Panc1 (cell line): ENCODE measurements at regions not wholly inside any gene's neighbourhood (a gene's known extent, or its start where the extent isn't known, plus 50 kb on each side); places are given as distances from the start of the nearest gene placed in this dataset.

Source experiments
- ATAC-seq: fragments of 200-7000 bp; cut with Tn5 transposase; 2 replicates; pipeline ENCODE4 v1.9.1; 2020; ENCODE audit warnings: mild to moderate bottlenecking, moderate library complexity
- BruUV-seq: library from RNA; stranded (reverse); fragments of 400-500 nt; replicated peaks from 2 replicates; lab custom pipeline; 2021; lab: Mats Ljungman, UMichigan
- CTCF ChIA-PET: fragments of 300-600 bp; sonication (Branson Sonifier 250); formaldehyde crosslinking; loops from one replicate; lab custom pipeline; 2022; ENCODE audit warnings: antibody characterized with exemption; lab: Charles Lee
- POLR2A ChIA-PET: fragments of 300-600 bp; sonication (Branson Sonifier 250); formaldehyde crosslinking; loops from one replicate; lab custom pipeline; 2022; ENCODE audit warnings: antibody characterized with exemption; lab: Charles Lee
- DNase-seq: peaks from one replicate; pipeline ENCODE4 v3.0.0-alpha.2; 2010; ENCODE audit warnings: low read depth, low spot score
- H3K27ac ChIP-seq: 2 replicates; pipeline ENCODE4 v1.5.1; 2011; ENCODE audit warnings: mild to moderate bottlenecking, low read length, inconsistent platforms
- H3K27me3 ChIP-seq: fragments of 200-500 bp; sonication (Bioruptor generic); 2 replicates; pipeline ENCODE4 v1.6.0; 2014; ENCODE audit warnings: low read length, inconsistent platforms; ENCODE audit not compliant: control insufficient read depth, insufficient read depth
- H3K36me3 ChIP-seq: fragments of 200-500 bp; sonication (Bioruptor generic); 2 replicates; pipeline ENCODE4 v1.5.1; 2014; ENCODE audit warnings: inconsistent platforms, mild to moderate bottlenecking, low read length, moderate library complexity; ENCODE audit not compliant: control insufficient read depth, insufficient read depth
- H3K4me1 ChIP-seq: 2 replicates; pipeline ENCODE4 v1.5.1; 2011; ENCODE audit warnings: inconsistent platforms, mild to moderate bottlenecking, low read length, moderate library complexity; ENCODE audit not compliant: control insufficient read depth, insufficient read depth
- H3K4me3 ChIP-seq, 2 experiments: 2 replicates each; pipeline ENCODE4 v1.5.1; 2011 to 2012; ENCODE audit warnings: low read depth in 2 of 2, low read length in 2 of 2, mild to moderate bottlenecking in 2 of 2, inconsistent platforms in 1 of 2, moderate library complexity in 1 of 2
- H3K9me3 ChIP-seq: fragments of 200-500 bp; sonication (Bioruptor generic); 2 replicates; pipeline ENCODE4 v1.5.1; 2014; ENCODE audit warnings: low read depth, mild to moderate bottlenecking, inconsistent platforms, low read length, moderate library complexity; ENCODE audit not compliant: control insufficient read depth, insufficient read depth
- POLR2AphosphoS5 ChIP-seq: IDR thresholded peaks from 2 replicates; pipeline ENCODE4 v1.6.1; 2012; ENCODE audit warnings: mild to moderate bottlenecking, low read depth, low read length, moderate library complexity
- SIN3A ChIP-seq: IDR thresholded peaks from 2 replicates; pipeline ENCODE4 v1.6.1; 2012; ENCODE audit warnings: low read depth, mild to moderate bottlenecking, low read length, moderate library complexity, borderline replicate concordance; ENCODE audit not compliant: insufficient read depth
- TCF7L2 ChIP-seq: IDR thresholded peaks from 2 replicates; pipeline ENCODE4 v1.6.1; 2011; ENCODE audit warnings: mild to moderate bottlenecking, low read depth, low read length, inconsistent platforms
- in situ Hi-C: cut with HindIII; loops from 2 replicates; pipeline ENCODE4 v1.10.0; 2016; ENCODE audit warnings: low sequenced_read_pairs, low pct_unique_long_range_greater_than_20kb
- intact Hi-C: fragments of 100-400 bp; cut with micrococcal nuclease; formaldehyde crosslinking; loops from one replicate; pipeline ENCODE4 v1.10.0; 2022; ENCODE audit not compliant: unreplicated experiment
- TF ChIP-seq, protein P1 (sequence below): fragments of 450-650 bp; IDR thresholded peaks from 2 replicates; pipeline ENCODE4 v1.5.1; 2017; ENCODE audit warnings: mild to moderate bottlenecking
- TF ChIP-seq, protein P2 (sequence below), 2 experiments: IDR thresholded peaks; 2 replicates each; pipeline ENCODE4 v1.6.1; 2011 to 2012; ENCODE audit warnings: low read depth in 2 of 2, control low read depth in 1 of 2, low read length in 1 of 2, mild to moderate bottlenecking in 1 of 2, moderate library complexity in 1 of 2; ENCODE audit not compliant: insufficient read depth in 1 of 2

DNA sequence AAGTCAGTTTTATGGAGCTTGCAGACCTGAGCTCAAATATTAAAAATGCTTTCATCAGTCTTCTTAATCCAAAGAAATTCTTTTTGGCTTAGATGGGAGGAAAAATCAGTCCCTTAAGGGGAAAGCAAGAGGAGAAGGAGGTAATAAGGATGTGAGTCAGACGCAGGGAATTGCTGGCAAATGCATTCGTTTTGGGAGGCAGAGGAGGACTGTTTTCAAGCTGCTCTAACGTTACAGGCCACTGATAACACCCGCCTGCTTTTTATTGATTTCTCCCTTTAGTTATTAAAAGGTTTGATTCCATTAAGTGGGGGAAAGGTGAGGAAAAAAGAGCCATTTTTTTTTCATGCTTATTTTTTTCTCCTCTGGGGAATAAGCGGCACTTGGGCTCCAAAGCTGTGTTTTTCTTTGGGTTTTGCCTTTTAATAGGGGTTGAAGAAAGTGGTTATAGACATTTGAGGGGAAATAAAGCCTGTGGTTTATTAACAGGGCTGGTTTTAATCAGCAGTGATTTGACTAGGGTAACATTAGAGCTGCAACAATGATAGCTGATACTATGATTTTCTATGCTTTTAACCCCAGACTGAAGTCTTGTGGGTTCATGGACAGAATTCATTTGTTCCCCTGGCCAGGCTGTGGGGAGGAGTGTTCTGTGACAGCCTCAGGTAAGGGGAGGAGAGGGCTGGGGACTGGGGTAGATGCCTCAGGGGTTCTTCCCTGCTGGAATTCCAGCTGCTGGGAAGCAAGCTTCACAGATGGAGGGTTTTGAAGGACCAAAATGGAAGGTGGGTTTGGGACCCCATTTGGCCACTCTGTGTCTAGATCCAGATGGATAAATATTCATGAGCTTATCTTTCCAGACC, 225.2 kb downstream of the GAS1 start:
- in situ Hi-C loops = no loop called here
- intact Hi-C loops = no loop called here
- no peaks in the 10 kb centered on the region for H3K36me3 ChIP-seq
- POLR2A ChIA-PET = no interaction called here
- no TSS peak for BruUV-seq
- ATAC-seq (no peak), DNase-seq (no peak)
- CTCF ChIA-PET = no interaction called here
- no peak overlapping the region for H3K27ac ChIP-seq
- no peaks in the 10 kb centered on the region for H3K9me3 ChIP-seq
- TF ChIP-seq POLR2AphosphoS5 = no peak
- TF ChIP-seq, protein P1, sequence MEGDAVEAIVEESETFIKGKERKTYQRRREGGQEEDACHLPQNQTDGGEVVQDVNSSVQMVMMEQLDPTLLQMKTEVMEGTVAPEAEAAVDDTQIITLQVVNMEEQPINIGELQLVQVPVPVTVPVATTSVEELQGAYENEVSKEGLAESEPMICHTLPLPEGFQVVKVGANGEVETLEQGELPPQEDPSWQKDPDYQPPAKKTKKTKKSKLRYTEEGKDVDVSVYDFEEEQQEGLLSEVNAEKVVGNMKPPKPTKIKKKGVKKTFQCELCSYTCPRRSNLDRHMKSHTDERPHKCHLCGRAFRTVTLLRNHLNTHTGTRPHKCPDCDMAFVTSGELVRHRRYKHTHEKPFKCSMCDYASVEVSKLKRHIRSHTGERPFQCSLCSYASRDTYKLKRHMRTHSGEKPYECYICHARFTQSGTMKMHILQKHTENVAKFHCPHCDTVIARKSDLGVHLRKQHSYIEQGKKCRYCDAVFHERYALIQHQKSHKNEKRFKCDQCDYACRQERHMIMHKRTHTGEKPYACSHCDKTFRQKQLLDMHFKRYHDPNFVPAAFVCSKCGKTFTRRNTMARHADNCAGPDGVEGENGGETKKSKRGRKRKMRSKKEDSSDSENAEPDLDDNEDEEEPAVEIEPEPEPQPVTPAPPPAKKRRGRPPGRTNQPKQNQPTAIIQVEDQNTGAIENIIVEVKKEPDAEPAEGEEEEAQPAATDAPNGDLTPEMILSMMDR = no peak
- TF ChIP-seq, protein P2, sequence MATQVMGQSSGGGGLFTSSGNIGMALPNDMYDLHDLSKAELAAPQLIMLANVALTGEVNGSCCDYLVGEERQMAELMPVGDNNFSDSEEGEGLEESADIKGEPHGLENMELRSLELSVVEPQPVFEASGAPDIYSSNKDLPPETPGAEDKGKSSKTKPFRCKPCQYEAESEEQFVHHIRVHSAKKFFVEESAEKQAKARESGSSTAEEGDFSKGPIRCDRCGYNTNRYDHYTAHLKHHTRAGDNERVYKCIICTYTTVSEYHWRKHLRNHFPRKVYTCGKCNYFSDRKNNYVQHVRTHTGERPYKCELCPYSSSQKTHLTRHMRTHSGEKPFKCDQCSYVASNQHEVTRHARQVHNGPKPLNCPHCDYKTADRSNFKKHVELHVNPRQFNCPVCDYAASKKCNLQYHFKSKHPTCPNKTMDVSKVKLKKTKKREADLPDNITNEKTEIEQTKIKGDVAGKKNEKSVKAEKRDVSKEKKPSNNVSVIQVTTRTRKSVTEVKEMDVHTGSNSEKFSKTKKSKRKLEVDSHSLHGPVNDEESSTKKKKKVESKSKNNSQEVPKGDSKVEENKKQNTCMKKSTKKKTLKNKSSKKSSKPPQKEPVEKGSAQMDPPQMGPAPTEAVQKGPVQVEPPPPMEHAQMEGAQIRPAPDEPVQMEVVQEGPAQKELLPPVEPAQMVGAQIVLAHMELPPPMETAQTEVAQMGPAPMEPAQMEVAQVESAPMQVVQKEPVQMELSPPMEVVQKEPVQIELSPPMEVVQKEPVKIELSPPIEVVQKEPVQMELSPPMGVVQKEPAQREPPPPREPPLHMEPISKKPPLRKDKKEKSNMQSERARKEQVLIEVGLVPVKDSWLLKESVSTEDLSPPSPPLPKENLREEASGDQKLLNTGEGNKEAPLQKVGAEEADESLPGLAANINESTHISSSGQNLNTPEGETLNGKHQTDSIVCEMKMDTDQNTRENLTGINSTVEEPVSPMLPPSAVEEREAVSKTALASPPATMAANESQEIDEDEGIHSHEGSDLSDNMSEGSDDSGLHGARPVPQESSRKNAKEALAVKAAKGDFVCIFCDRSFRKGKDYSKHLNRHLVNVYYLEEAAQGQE (IDR thresholded peaks at IDR 0.05; ENCODE audit: insufficient read depth in 1 of 2, low read depth in 2 of 2, low read length in 1 of 2) = no peak
- no peak for TF ChIP-seq SIN3A
- TF ChIP-seq TCF7L2 = no peak
- H3K27me3 ChIP-seq = no peaks in the 10 kb centered on the region
- no peak overlapping the region for H3K4me3 ChIP-seq
- no peaks in the 10 kb centered on the region for H3K4me1 ChIP-seq

DNA sequence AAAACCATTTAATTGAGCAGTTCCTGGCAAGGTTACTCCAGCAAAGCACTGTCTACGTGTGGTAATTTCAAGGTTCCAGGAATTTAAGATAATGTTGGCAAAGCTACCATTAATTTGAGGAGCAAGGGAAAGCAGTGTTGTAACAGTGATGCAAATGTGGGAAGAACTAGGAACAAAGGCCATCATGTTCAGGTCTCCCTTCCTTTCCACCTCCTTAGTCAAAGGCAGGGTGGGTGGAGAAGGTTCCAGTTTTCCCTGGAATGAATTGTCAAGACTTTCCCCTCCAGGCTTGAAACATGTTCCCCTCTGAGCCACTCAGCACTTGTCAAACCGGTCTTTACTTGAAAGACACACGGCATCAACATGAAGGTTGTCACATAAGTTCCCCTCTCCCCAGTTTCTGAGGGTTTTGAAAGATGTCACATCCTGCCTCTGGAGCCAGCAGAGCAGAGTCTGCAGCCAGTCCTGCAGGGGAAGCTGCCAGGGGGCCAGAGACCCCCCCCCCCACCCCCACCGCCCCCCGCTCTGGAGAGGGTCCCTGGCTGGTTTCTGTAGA, 226.0 kb downstream of the GAS1 start:
- H3K9me3 ChIP-seq = no peaks in the 10 kb centered on the region
- H3K4me3 ChIP-seq = no peak overlapping the region
- ATAC-seq (no peak), DNase-seq (no peak)
- CTCF ChIA-PET = no interaction called here
- intact Hi-C loops = no loop called here
- H3K36me3 ChIP-seq = no peaks in the 10 kb centered on the region
- H3K4me1 ChIP-seq = no peaks in the 10 kb centered on the region
- POLR2A ChIA-PET = no interaction called here
- in situ Hi-C loops = no loop called here
- TF ChIP-seq, protein P2 (IDR thresholded peaks at IDR 0.05; ENCODE audit: insufficient read depth in 1 of 2, low read depth in 2 of 2, low read length in 1 of 2) = no peak
- no peak for TF ChIP-seq POLR2AphosphoS5
- TF ChIP-seq, protein P1 = no peak
- no peak for TF ChIP-seq TCF7L2
- no peak for TF ChIP-seq SIN3A
- H3K27ac ChIP-seq = no peak overlapping the region
- BruUV-seq = no TSS peak
- no peaks in the 10 kb centered on the region for H3K27me3 ChIP-seq
